ENCODE measurements at regions not wholly inside any gene's neighbourhood (a gene's known extent, or its start where the extent isn't known, plus 50 kb on each side); places are given as distances from the start of the nearest gene placed in this dataset.
A peak's percentile ranks its signal among the peaks of the same experiment; 100 is the strongest.

DNA sequence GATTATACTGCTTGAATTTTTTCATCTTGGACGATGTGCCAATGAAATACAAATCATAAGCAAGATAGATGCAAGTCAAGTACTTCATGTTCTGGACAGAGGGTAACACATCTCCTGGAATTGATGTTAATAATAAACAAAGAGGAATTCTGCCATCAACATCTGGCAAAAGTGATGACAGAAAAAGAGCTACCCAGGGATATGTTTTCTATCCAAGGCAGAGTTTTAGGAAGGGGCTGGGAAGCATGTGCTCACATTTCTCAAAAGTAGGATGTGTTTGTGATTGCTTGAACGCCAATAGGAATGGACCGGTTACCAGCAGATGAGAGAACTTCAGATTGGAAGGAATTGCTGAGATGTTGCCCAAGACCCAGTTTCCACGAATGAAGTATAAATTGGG is 242.6 kb upstream of the AGTR1 start:
- Histone ChIP-seq H3K4me1 (ENCODE audit: low read length) (no peaks in the 10 kb centered on the region), H2AFZ (ENCODE audit: low read length) (no peak overlapping the region), H4K20me1 (ENCODE audit: insufficient read depth, low read depth, low read length) (no peaks in the 10 kb centered on the region), H3K4me2 (ENCODE audit: low read depth, low read length, poor library complexity, severe bottlenecking) (no peak overlapping the region), H3K9me2 (replicated peaks; ENCODE audit: insufficient read depth, low read length) (no peaks in the 10 kb centered on the region), H3K36me3 (ENCODE audit: insufficient read depth, low read length) (no peaks in the 10 kb centered on the region), H3K9me3 (ENCODE audit: low read length) (no peaks in the 10 kb centered on the region), H3K27ac (ENCODE audit: low read length) (no peak overlapping the region), H3K27me3 (ENCODE audit: low read length) (no peaks in the 10 kb centered on the region), H3K9ac (ENCODE audit: low read length) (no peak overlapping the region), H3K4me3 (ENCODE audit: low read length) (no peak overlapping the region), H3K79me2 (ENCODE audit: low read length) (no peaks in the 10 kb centered on the region)
- no peak for DNase-seq

GRCh38 chr3:148457886-148458285 is 239.8 kb upstream of the AGTR1 start:
- no peak overlapping the region for H3K4me2 ChIP-seq (ENCODE audit: low read depth, low read length, poor library complexity, severe bottlenecking)
- H3K79me2 ChIP-seq (ENCODE audit: low read length) = no peaks in the 10 kb centered on the region
- no peaks in the 10 kb centered on the region for H3K4me1 ChIP-seq (ENCODE audit: low read length)
- no peaks in the 10 kb centered on the region for H3K9me3 ChIP-seq (ENCODE audit: low read length)
- no peaks in the 10 kb centered on the region for H3K9me2 ChIP-seq (replicated peaks; ENCODE audit: insufficient read depth, low read length)
- H3K27me3 ChIP-seq (ENCODE audit: low read length) = no peaks in the 10 kb centered on the region
- H3K27ac ChIP-seq (ENCODE audit: low read length) = no peak overlapping the region
- no peak overlapping the region for H3K9ac ChIP-seq (ENCODE audit: low read length)
- H3K36me3 ChIP-seq (ENCODE audit: insufficient read depth, low read length) = no peaks in the 10 kb centered on the region
- DNase-seq = no peak
- H2AFZ ChIP-seq (ENCODE audit: low read length) = no peak overlapping the region
- H3K4me3 ChIP-seq (ENCODE audit: low read length) = no peak overlapping the region
- H4K20me1 ChIP-seq (ENCODE audit: insufficient read depth, low read depth, low read length) = no peaks in the 10 kb centered on the region

DNA sequence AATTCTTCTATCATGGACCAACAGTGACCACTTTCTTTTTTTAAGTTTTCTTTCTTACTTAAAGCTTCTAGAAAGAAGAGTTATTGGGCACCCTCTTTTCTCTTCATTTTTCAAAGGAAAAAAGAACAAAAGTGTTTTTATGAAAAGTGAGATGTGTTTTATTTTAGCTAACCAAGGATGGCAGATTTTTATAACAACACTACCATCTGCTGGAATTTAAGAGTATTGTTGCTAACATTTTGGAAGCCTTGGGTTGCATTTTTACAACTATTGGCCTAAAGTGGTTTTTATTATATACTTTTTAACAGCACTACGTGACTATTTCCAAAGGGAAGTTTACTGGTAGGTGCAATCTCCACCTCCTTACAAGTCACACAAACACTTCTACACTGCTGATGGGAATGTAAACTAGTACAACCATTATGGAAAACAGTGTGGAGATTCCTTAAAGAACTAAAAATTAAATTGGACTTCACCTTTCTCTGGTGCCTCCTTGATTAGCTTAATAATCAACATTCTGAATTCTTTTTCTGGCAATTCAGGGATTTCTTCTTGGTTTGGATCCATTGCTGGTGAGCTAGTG is 237.7 kb upstream of the AGTR1 start:
- Histone ChIP-seq H3K79me2 (ENCODE audit: low read length) (no peaks in the 10 kb centered on the region), H3K36me3 (ENCODE audit: insufficient read depth, low read length) (no peaks in the 10 kb centered on the region), H3K4me3 (ENCODE audit: low read length) (no peak overlapping the region), H3K27me3 (ENCODE audit: low read length) (no peaks in the 10 kb centered on the region), H3K4me1 (ENCODE audit: low read length) (no peaks in the 10 kb centered on the region), H3K9ac (ENCODE audit: low read length) (no peak overlapping the region), H3K27ac (ENCODE audit: low read length) (no peak overlapping the region), H3K9me2 (replicated peaks; ENCODE audit: insufficient read depth, low read length) (no peaks in the 10 kb centered on the region), H2AFZ (ENCODE audit: low read length) (no peak overlapping the region), H4K20me1 (ENCODE audit: insufficient read depth, low read depth, low read length) (no peaks in the 10 kb centered on the region), H3K9me3 (ENCODE audit: low read length) (no peaks in the 10 kb centered on the region), H3K4me2 (ENCODE audit: low read depth, low read length, poor library complexity, severe bottlenecking) (no peak overlapping the region)
- DNase-seq = peak; percentile 64

DNA sequence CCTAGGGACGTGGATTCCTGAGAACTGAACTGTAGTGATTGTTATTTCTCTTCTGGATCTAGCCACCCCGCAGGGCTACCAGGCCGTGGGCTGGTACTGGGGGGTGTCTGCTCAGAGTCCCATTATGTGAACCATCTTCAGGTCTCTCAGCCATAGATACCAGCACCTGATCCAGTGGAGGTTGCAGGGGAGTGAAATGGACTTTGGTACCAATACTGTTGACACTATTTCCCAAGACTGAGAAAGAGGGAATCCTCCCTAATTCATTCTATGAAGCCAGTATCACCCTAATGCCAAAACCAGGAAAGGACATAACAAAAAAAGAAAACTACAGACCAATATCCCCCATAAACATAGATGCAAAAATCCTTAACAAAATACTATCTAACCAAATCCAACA is 237.0 kb upstream of the AGTR1 start:
- no peak overlapping the region for H3K27ac ChIP-seq (ENCODE audit: low read length)
- no peak overlapping the region for H2AFZ ChIP-seq (ENCODE audit: low read length)
- DNase-seq = no peak
- no peaks in the 10 kb centered on the region for H3K9me3 ChIP-seq (ENCODE audit: low read length)
- H3K4me1 ChIP-seq (ENCODE audit: low read length) = no peaks in the 10 kb centered on the region
- H3K9ac ChIP-seq (ENCODE audit: low read length) = no peak overlapping the region
- H3K4me3 ChIP-seq (ENCODE audit: low read length) = no peak overlapping the region
- no peaks in the 10 kb centered on the region for H3K79me2 ChIP-seq (ENCODE audit: low read length)
- H3K9me2 ChIP-seq (replicated peaks; ENCODE audit: insufficient read depth, low read length) = no peaks in the 10 kb centered on the region
- no peak overlapping the region for H3K4me2 ChIP-seq (ENCODE audit: low read depth, low read length, poor library complexity, severe bottlenecking)
- no peaks in the 10 kb centered on the region for H3K36me3 ChIP-seq (ENCODE audit: insufficient read depth, low read length)
- H3K27me3 ChIP-seq (ENCODE audit: low read length) = no peaks in the 10 kb centered on the region
- no peaks in the 10 kb centered on the region for H4K20me1 ChIP-seq (ENCODE audit: insufficient read depth, low read depth, low read length)

GRCh38 chr3:148464246-148464645 is 233.5 kb upstream of the AGTR1 start:
- Histone ChIP-seq H3K79me2 (ENCODE audit: low read length) (no peaks in the 10 kb centered on the region), H3K27me3 (ENCODE audit: low read length) (no peaks in the 10 kb centered on the region), H3K27ac (ENCODE audit: low read length) (no peak overlapping the region), H4K20me1 (ENCODE audit: insufficient read depth, low read depth, low read length) (no peaks in the 10 kb centered on the region), H3K4me2 (ENCODE audit: low read depth, low read length, poor library complexity, severe bottlenecking) (no peak overlapping the region), H3K4me3 (ENCODE audit: low read length) (no peak overlapping the region), H3K36me3 (ENCODE audit: insufficient read depth, low read length) (no peaks in the 10 kb centered on the region), H2AFZ (ENCODE audit: low read length) (no peak overlapping the region), H3K4me1 (ENCODE audit: low read length) (no peaks in the 10 kb centered on the region), H3K9me2 (replicated peaks; ENCODE audit: insufficient read depth, low read length) (no peaks in the 10 kb centered on the region), H3K9ac (ENCODE audit: low read length) (no peak overlapping the region), H3K9me3 (ENCODE audit: low read length) (no peaks in the 10 kb centered on the region)
- DNase-seq = no peak

DNA sequence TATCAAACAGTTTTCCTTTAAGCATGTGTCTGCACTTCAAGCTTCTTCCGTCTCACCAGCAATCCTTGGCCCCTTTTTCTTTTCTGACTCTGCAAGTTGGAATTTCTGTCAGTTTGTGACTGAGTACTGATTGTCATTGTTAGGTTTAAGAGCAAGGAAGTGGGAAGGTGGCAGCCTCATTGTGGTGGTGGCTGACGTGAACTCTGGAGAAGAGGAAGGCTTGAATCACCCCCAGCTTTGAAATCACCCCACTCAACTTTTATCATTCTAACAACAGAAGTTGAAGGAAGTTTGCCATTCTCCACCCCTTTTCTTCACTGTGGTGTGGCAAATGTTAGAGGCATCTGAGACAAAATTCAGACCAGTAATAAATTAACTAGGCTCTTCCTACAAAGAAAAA is 231.6 kb upstream of the AGTR1 start:
- H3K4me3 ChIP-seq (ENCODE audit: low read length) = no peak overlapping the region
- H3K4me2 ChIP-seq (ENCODE audit: low read depth, low read length, poor library complexity, severe bottlenecking) = no peak overlapping the region
- H3K36me3 ChIP-seq (ENCODE audit: insufficient read depth, low read length) = no peaks in the 10 kb centered on the region
- no peaks in the 10 kb centered on the region for H4K20me1 ChIP-seq (ENCODE audit: insufficient read depth, low read depth, low read length)
- no peaks in the 10 kb centered on the region for H3K4me1 ChIP-seq (ENCODE audit: low read length)
- H3K27me3 ChIP-seq (ENCODE audit: low read length) = no peaks in the 10 kb centered on the region
- H3K9ac ChIP-seq (ENCODE audit: low read length) = no peak overlapping the region
- no peak for DNase-seq
- H3K27ac ChIP-seq (ENCODE audit: low read length) = no peak overlapping the region
- H3K79me2 ChIP-seq (ENCODE audit: low read length) = no peaks in the 10 kb centered on the region
- H2AFZ ChIP-seq (ENCODE audit: low read length) = no peak overlapping the region
- H3K9me3 ChIP-seq (ENCODE audit: low read length) = no peaks in the 10 kb centered on the region
- H3K9me2 ChIP-seq (replicated peaks; ENCODE audit: insufficient read depth, low read length) = no peaks in the 10 kb centered on the region

GRCh38 chr3:148466980-148467740 is 230.5 kb upstream of the AGTR1 start:
- Histone ChIP-seq H3K9me2 (replicated peaks; ENCODE audit: insufficient read depth, low read length) (no peaks in the 10 kb centered on the region), H3K27ac (ENCODE audit: low read length) (no peak overlapping the region), H3K9ac (ENCODE audit: low read length) (no peak overlapping the region), H3K4me1 (ENCODE audit: low read length) (no peaks in the 10 kb centered on the region), H3K4me3 (ENCODE audit: low read length) (no peak overlapping the region), H2AFZ (ENCODE audit: low read length) (no peak overlapping the region), H3K27me3 (ENCODE audit: low read length) (no peaks in the 10 kb centered on the region), H3K4me2 (ENCODE audit: low read depth, low read length, poor library complexity, severe bottlenecking) (no peak overlapping the region), H4K20me1 (ENCODE audit: insufficient read depth, low read depth, low read length) (no peaks in the 10 kb centered on the region), H3K9me3 (ENCODE audit: low read length) (no peaks in the 10 kb centered on the region), H3K79me2 (ENCODE audit: low read length) (no peaks in the 10 kb centered on the region), H3K36me3 (ENCODE audit: insufficient read depth, low read length) (no peaks in the 10 kb centered on the region)
- no peak for DNase-seq

- Histone ChIP-seq H3K4me3 (ENCODE audit: low read length) (no peak overlapping the region), H3K4me2 (ENCODE audit: low read depth, low read length, poor library complexity, severe bottlenecking) (no peak overlapping the region), H3K36me3 (ENCODE audit: insufficient read depth, low read length) (no peaks in the 10 kb centered on the region), H3K9ac (ENCODE audit: low read length) (no peak overlapping the region), H3K27ac (ENCODE audit: low read length) (no peak overlapping the region), H3K9me3 (ENCODE audit: low read length) (no peaks in the 10 kb centered on the region), H3K9me2 (replicated peaks; ENCODE audit: insufficient read depth, low read length) (no peaks in the 10 kb centered on the region), H2AFZ (ENCODE audit: low read length) (no peak overlapping the region), H3K27me3 (ENCODE audit: low read length) (no peaks in the 10 kb centered on the region), H3K4me1 (ENCODE audit: low read length) (no peaks in the 10 kb centered on the region), H3K79me2 (ENCODE audit: low read length) (no peaks in the 10 kb centered on the region), H4K20me1 (ENCODE audit: insufficient read depth, low read depth, low read length) (no peaks in the 10 kb centered on the region)
- no peak for DNase-seq
Observed at GRCh38 chr3:148477375-148477774, 220.3 kb upstream of the AGTR1 start.

Data from Karpas-422 (cell line).